Activated T-cell treated with anti-CD3 and anti-CD28 coated beads for 48 hours (primary cell): ENCODE measurements at regions not wholly inside any gene's neighbourhood (a gene's known extent, or its start where the extent isn't known, plus 50 kb on each side); places are given as distances from the start of the nearest gene placed in this dataset.
"Not testable (repeated sequence)": the region's sequence is repeated elsewhere in the genome, so short reads cannot be mapped to it uniquely, and the experiment has no call there.

ENCODE experiments used
- DNase-seq: peaks from one replicate; pipeline ENCODE4 v3.0.0-alpha.2; 2020; ENCODE audit warnings: low read depth

- no peak for DNase-seq
Measured at GRCh38 chr14:44385906-44386305, 121.2 kb downstream of the FSCB start.

GRCh38 chr14:44385296-44385695 is 121.8 kb downstream of the FSCB start:
- not testable (repeated sequence) for DNase-seq

GRCh38 chr14:44384601-44385293 is 122.3 kb downstream of the FSCB start:
- DNase-seq = not testable (repeated sequence)

- DNase-seq = no peak
Measured at GRCh38 chr14:44384093-44384492, 123.0 kb downstream of the FSCB start.

- no peak for DNase-seq
Measured at GRCh38 chr14:44383636-44384035, 123.4 kb downstream of the FSCB start.

- no peak for DNase-seq
Measured at GRCh38 chr14:44379292-44379977, 127.6 kb downstream of the FSCB start.

- DNase-seq = no peak
Measured at GRCh38 chr14:44374906-44375305, 132.2 kb downstream of the FSCB start.

- no peak for DNase-seq
Measured at GRCh38 chr14:44372807-44373489, 134.1 kb downstream of the FSCB start.

GRCh38 chr14:44372231-44372630 is 134.9 kb downstream of the FSCB start:
- DNase-seq = no peak

GRCh38 chr14:44370727-44371126 is 136.4 kb downstream of the FSCB start:
- no peak for DNase-seq

- DNase-seq = no peak
Measured at GRCh38 chr14:44369401-44370123, 137.5 kb downstream of the FSCB start.

GRCh38 chr14:44361083-44361482 is 146.0 kb downstream of the FSCB start:
- DNase-seq = no peak

- DNase-seq = no peak
Measured at GRCh38 chr14:44353805-44354204, 153.3 kb downstream of the FSCB start.

GRCh38 chr14:44352201-44352600 is 154.9 kb downstream of the FSCB start:
- DNase-seq = no peak

- no peak for DNase-seq
Measured at GRCh38 chr14:44347316-44347715, 159.8 kb downstream of the FSCB start.

GRCh38 chr14:44341116-44341515 is 166.0 kb downstream of the FSCB start:
- no peak for DNase-seq

GRCh38 chr14:44339862-44340261 is 167.2 kb downstream of the FSCB start:
- no peak for DNase-seq

GRCh38 chr14:44339231-44339630 is 167.9 kb downstream of the FSCB start:
- no peak for DNase-seq

- no peak for DNase-seq
Measured at GRCh38 chr14:44317441-44317746, 189.7 kb downstream of the FSCB start.

- peak; percentile 12 for DNase-seq
Measured at GRCh38 chr14:44316647-44317440, 190.2 kb downstream of the FSCB start.

GRCh38 chr14:44309331-44309730 is 197.8 kb downstream of the FSCB start:
- DNase-seq = no peak

- no peak for DNase-seq
Measured at GRCh38 chr14:44300916-44301315, 206.2 kb downstream of the FSCB start.
